OCI-LY7 (cell line): ENCODE measurements at regions not wholly inside any gene's neighbourhood (a gene's known extent, or its start where the extent isn't known, plus 50 kb on each side); places are given as distances from the start of the nearest gene placed in this dataset.

Source experiments
- CTCF ChIP-seq: fragments of 200-600 bp; sonication (generic); conservative IDR thresholded peaks from 2 replicates; pipeline ENCODE4 v1.5.1; 2014; ENCODE audit warnings: mild to moderate bottlenecking, antibody characterized with exemption, low read length, moderate library complexity, mixed read lengths
- EZH2phosphoT487 ChIP-seq: fragments of 200-600 bp; sonication (generic); IDR thresholded peaks from 2 replicates; pipeline ENCODE4 v1.6.1; 2018; ENCODE audit warnings: low read depth, borderline replicate concordance, mild to moderate bottlenecking, mixed run types, antibody characterized with exemption, low read length, moderate library complexity, mixed read lengths

GRCh38 chr2:128563348-128563687 is 244.7 kb upstream of the HS6ST1 start:
- TF ChIP-seq CTCF (no peak), EZH2phosphoT487 (no peak)
